OCI-LY3 (cell line): ENCODE measurements at regions not wholly inside any gene's neighbourhood (a gene's known extent, or its start where the extent isn't known, plus 50 kb on each side); places are given as distances from the start of the nearest gene placed in this dataset.

Experiments
- EZH2phosphoT487 ChIP-seq: fragments of 200-600 bp; shearing (Covaris generic); IDR thresholded peaks from 2 replicates; pipeline ENCODE4 v1.6.1; 2018; ENCODE audit warnings: antibody characterized with exemption, mixed run types, low read depth
- TF ChIP-seq, protein P1 (sequence below): fragments of 200-600, 300-600 bp; sonication (generic); IDR thresholded peaks from 2 replicates; pipeline ENCODE4 v1.5.1; 2014; ENCODE audit warnings: antibody characterized with exemption, low read length, low read depth

DNA sequence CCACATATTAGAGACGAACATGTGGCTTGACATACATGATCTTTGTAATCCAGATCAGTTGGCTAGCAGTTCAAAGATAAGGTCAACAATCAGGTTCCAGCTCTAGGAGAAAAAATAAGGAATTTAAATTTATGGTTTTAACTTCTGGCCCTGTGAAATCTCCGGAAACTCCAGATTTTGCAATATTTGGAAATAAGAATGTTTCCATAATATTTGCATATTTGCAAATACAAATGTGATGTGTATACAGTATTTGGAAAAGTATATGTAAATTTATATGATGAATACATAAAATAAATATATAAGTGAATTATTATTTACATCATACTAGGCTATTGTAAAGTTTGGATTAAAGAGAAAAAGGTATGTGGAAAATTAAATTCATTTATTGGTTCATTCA lies 97.1 kb downstream of the KCNJ2 start:
- TF ChIP-seq, protein P1, sequence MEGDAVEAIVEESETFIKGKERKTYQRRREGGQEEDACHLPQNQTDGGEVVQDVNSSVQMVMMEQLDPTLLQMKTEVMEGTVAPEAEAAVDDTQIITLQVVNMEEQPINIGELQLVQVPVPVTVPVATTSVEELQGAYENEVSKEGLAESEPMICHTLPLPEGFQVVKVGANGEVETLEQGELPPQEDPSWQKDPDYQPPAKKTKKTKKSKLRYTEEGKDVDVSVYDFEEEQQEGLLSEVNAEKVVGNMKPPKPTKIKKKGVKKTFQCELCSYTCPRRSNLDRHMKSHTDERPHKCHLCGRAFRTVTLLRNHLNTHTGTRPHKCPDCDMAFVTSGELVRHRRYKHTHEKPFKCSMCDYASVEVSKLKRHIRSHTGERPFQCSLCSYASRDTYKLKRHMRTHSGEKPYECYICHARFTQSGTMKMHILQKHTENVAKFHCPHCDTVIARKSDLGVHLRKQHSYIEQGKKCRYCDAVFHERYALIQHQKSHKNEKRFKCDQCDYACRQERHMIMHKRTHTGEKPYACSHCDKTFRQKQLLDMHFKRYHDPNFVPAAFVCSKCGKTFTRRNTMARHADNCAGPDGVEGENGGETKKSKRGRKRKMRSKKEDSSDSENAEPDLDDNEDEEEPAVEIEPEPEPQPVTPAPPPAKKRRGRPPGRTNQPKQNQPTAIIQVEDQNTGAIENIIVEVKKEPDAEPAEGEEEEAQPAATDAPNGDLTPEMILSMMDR: no peak
- no peak for TF ChIP-seq EZH2phosphoT487
